ENCODE measurements at regions not wholly inside any gene's neighbourhood (a gene's known extent, or its start where the extent isn't known, plus 50 kb on each side); places are given as distances from the start of the nearest gene placed in this dataset.
"Not testable (repeated sequence)": the region's sequence is repeated elsewhere in the genome, so short reads cannot be mapped to it uniquely, and the experiment has no call there.

- DNase-seq = not testable (repeated sequence)
Measured at GRCh38 chrX:150216000-150216399, 147.1 kb upstream of the MAMLD1 start.

- DNase-seq = no peak
Measured at GRCh38 chrX:150216716-150217115, 146.4 kb upstream of the MAMLD1 start.

GRCh38 chrX:150217609-150218008 lies 145.5 kb upstream of the MAMLD1 start:
- DNase-seq = no peak

- no peak for DNase-seq
Measured at GRCh38 chrX:150219374-150220185, 143.5 kb upstream of the MAMLD1 start.

GRCh38 chrX:150223176-150224015 lies 139.7 kb upstream of the MAMLD1 start:
- no peak for DNase-seq

- DNase-seq = no peak
Measured at GRCh38 chrX:150224676-150225075, 138.4 kb upstream of the MAMLD1 start.

- no peak for DNase-seq
Measured at GRCh38 chrX:150225266-150225665, 137.9 kb upstream of the MAMLD1 start.

GRCh38 chrX:150225756-150226155 lies 137.4 kb upstream of the MAMLD1 start:
- DNase-seq = no peak

GRCh38 chrX:150226223-150226965 lies 136.7 kb upstream of the MAMLD1 start:
- no peak for DNase-seq

- no peak for DNase-seq
Measured at GRCh38 chrX:150227321-150227860, 135.7 kb upstream of the MAMLD1 start.

- DNase-seq = no peak
Measured at GRCh38 chrX:150227873-150228410, 135.2 kb upstream of the MAMLD1 start.

- no peak for DNase-seq
Measured at GRCh38 chrX:150228431-150228830, 134.7 kb upstream of the MAMLD1 start.

GRCh38 chrX:150229030-150229429 lies 134.1 kb upstream of the MAMLD1 start:
- DNase-seq = no peak

GRCh38 chrX:150229481-150229880 lies 133.6 kb upstream of the MAMLD1 start:
- no peak for DNase-seq

GRCh38 chrX:150230952-150231351 lies 132.2 kb upstream of the MAMLD1 start:
- not testable (repeated sequence) for DNase-seq

- not testable (repeated sequence) for DNase-seq
Measured at GRCh38 chrX:150231368-150231767, 131.7 kb upstream of the MAMLD1 start.

- not testable (repeated sequence) for DNase-seq
Measured at GRCh38 chrX:150232222-150232621, 130.9 kb upstream of the MAMLD1 start.

- DNase-seq = no peak
Measured at GRCh38 chrX:150234126-150234525, 129.0 kb upstream of the MAMLD1 start.

GRCh38 chrX:150236327-150236726 lies 126.8 kb upstream of the MAMLD1 start:
- DNase-seq = no peak

GRCh38 chrX:150238632-150239382 lies 124.3 kb upstream of the MAMLD1 start:
- DNase-seq = no peak
